Activated naive CD8-positive, alpha-beta T cell treated with anti-CD3 and anti-CD28 coated beads for 36 hours (primary cell): ENCODE measurements at regions not wholly inside any gene's neighbourhood (a gene's known extent, or its start where the extent isn't known, plus 50 kb on each side); places are given as distances from the start of the nearest gene placed in this dataset.
"Not testable (repeated sequence)": the region's sequence is repeated elsewhere in the genome, so short reads cannot be mapped to it uniquely, and the experiment has no call there.

Experiments used
- DNase-seq: peaks from one replicate; pipeline ENCODE4 v3.0.0; 2021
- H3K27ac Mint-ChIP-seq: one replicate; pipeline ENCODE4 v1.8.0; 2022; ENCODE audit warnings: mild to moderate bottlenecking, moderate library complexity, mixed read lengths
- H3K27me3 Mint-ChIP-seq: one replicate; pipeline ENCODE4 v1.8.0; 2022; ENCODE audit warnings: mild to moderate bottlenecking, mixed read lengths
- H3K36me3 Mint-ChIP-seq: one replicate; pipeline ENCODE4 v1.8.0; 2021; ENCODE audit warnings: mild to moderate bottlenecking, mixed read lengths
- H3K4me1 Mint-ChIP-seq: one replicate; pipeline ENCODE4 v1.8.0; 2021; ENCODE audit warnings: mixed read lengths
- H3K4me3 Mint-ChIP-seq: one replicate; pipeline ENCODE4 v1.8.0; 2022; ENCODE audit warnings: mild to moderate bottlenecking, moderate library complexity, mixed read lengths
- H3K9me3 Mint-ChIP-seq: one replicate; pipeline ENCODE4 v1.8.0; 2022; ENCODE audit warnings: mixed read lengths

DNA sequence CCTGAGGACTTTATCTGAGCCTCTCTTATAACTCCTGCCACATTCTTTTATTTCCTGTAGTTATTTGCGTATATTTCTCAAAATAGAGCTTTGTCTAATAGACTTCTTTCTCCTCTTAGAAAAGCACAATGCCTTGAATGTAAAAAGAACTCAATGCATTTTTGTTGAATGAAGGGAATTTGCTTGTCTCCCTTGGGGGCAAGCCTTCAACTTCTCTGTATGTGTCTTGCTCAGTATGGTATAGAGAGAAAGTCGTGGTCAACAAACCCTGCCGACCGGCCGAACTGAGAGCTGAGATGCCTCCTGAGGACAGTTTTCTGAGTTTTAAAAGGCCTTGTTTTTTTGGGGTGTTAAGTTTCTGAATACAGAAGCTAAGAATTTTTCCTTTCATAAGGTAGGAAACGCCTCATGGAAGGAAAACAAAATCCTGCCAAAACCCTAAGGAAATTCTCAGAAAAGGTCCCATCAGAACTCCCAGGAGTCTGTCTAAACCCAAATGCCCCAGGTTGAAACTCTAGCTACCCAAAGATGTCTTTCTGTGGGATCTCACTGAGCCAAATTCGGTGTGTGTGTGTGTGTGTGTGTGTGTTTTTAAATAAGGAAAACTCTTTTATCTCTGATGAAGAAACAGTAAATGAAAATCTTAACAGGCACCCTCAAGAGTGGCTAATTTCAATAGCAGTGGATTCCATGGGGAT lies 136.6 kb downstream of the C12orf75 start:
- Mint-ChIP-seq H3K4me1 (no peaks in the 10 kb centered on the region), H3K9me3 (no peaks in the 10 kb centered on the region), H3K27ac (no peak overlapping the region), H3K4me3 (no peak overlapping the region), H3K36me3 (no peaks in the 10 kb centered on the region), H3K27me3 (peaks cover 6% of the 10 kb centered on the region)
- no peak for DNase-seq

DNA sequence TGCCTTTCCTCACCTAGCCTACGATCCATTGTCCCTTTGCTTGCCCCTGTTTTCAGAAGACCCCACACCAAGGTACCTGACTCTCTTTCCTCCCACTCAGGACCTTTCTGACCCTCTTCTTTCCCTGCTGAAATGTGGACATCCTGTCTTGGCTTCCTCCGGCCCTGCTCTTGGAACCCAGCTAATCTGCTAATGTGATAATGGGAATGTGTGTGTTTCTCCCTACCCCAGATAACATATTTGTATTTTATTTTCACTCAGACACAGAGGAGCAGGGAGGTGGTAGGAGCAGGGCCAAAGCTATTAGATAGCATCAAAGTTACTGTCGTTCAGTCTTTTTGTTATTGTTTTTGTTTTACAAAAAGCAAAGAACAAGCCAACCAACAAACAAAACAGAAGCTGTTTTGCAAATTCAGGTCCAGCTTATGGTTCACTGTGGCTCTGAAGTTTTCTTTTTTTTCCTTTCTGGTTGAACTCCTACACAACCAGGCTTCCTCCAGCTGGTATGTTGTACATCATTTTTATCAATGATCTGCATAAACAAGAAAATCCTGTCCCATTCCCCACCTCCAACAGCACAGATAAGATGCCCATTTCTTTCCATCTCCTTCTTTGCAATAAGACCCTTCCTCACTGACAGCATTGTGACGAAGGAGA lies 137.3 kb downstream of the C12orf75 start:
- Mint-ChIP-seq H3K27me3 (peaks cover 6% of the 10 kb centered on the region), H3K9me3 (no peaks in the 10 kb centered on the region), H3K4me3 (no peak overlapping the region), H3K36me3 (no peaks in the 10 kb centered on the region), H3K27ac (no peak overlapping the region), H3K4me1 (no peaks in the 10 kb centered on the region)
- no peak for DNase-seq

DNA sequence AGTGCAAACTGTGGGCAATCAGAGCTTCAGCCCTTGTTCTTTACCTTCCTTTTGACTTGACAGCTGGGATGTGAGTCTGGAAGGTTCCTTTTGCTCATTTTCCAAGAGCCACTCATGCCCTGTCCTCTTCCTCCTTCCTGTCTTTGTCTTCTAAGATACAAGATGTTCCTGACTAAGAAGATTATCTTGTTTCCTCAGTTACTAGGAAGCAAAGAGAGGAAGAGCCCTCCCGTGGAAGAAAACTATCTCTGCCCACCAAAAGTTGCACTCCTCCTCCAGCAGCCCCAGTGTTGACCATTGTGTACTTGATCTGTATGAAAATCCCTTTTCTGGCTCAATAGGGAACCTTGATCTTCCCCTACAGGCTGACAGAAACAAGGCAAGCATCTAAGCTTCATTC lies 138.0 kb downstream of the C12orf75 start:
- no peak overlapping the region for H3K27ac Mint-ChIP-seq
- no peak for DNase-seq
- no peak overlapping the region for H3K4me3 Mint-ChIP-seq
- H3K9me3 Mint-ChIP-seq, result no peaks in the 10 kb centered on the region
- no peaks in the 10 kb centered on the region for H3K36me3 Mint-ChIP-seq
- peaks cover 6% of the 10 kb centered on the region for H3K27me3 Mint-ChIP-seq
- no peaks in the 10 kb centered on the region for H3K4me1 Mint-ChIP-seq

DNA sequence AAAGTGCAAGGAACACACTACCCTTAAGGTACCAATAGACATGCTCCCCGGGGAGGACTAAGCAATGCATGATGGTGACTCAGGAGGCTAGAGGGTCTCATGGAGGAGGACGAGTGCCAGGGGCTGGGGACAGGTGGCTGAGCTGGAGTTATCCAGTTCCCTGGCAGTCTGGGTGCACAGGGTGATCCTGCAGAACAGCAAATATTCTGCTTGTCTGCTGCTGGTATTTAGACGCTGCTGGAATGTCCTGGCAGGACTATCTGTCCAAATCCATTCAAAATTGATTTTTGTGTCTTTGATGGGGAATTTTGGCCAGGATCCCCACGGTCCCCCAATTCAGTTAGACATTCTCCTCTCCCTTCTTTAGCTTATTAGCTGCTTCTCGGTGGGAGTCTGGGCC lies 138.7 kb downstream of the C12orf75 start:
- Mint-ChIP-seq H3K27me3 (peaks cover 6% of the 10 kb centered on the region), H3K27ac (no peak overlapping the region), H3K36me3 (no peaks in the 10 kb centered on the region), H3K9me3 (no peaks in the 10 kb centered on the region), H3K4me3 (no peak overlapping the region), H3K4me1 (no peaks in the 10 kb centered on the region)
- no peak for DNase-seq

DNA sequence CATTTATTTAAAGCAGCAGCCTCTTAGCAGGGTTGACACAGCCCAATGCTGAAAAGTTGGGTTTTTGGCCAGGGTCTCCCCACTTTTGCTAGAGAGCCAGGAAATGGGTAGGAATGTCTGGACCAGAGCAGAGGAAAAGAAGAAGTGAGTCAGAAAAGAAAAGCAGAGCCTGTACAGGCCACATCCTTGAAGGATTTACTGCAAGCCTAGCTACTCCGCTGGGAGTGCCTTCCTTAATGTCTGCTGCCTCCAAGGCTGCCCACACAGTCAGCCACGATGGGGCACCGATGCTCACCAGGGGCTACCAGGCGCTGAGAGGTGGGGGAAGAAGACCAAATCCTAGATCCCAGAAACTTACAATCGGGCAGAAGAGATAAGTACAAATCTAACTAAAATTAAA lies 139.2 kb downstream of the C12orf75 start:
- H3K27me3 Mint-ChIP-seq, result peaks cover 6% of the 10 kb centered on the region
- H3K4me3 Mint-ChIP-seq, result no peak overlapping the region
- no peak overlapping the region for H3K27ac Mint-ChIP-seq
- H3K9me3 Mint-ChIP-seq, result no peaks in the 10 kb centered on the region
- no peaks in the 10 kb centered on the region for H3K36me3 Mint-ChIP-seq
- H3K4me1 Mint-ChIP-seq, result no peaks in the 10 kb centered on the region
- DNase-seq, result no peak

DNA sequence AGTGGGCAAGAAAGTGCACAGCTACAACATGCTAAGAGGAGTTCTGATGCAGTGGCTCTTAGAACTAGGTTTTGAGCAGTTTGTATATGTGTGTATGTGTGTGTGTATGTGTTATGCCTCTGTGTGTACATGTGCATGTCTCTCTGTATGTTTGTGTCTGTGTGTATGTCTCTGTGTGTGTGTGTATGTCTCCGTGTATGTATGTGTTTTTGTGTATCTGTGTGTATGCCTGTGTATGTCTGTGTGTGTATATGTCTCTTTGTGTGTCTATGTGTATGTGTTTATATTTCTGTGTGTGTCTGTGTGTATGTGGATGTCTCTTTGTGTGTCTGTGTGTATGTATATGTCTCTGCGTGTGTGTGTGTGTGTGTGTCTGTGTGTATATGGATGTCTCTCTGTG lies 139.6 kb downstream of the C12orf75 start:
- no peak overlapping the region for H3K27ac Mint-ChIP-seq
- H3K36me3 Mint-ChIP-seq, result no peaks in the 10 kb centered on the region
- H3K4me1 Mint-ChIP-seq, result no peaks in the 10 kb centered on the region
- H3K4me3 Mint-ChIP-seq, result no peak overlapping the region
- DNase-seq, result no peak
- peaks cover 6% of the 10 kb centered on the region for H3K27me3 Mint-ChIP-seq
- H3K9me3 Mint-ChIP-seq, result no peaks in the 10 kb centered on the region

DNA sequence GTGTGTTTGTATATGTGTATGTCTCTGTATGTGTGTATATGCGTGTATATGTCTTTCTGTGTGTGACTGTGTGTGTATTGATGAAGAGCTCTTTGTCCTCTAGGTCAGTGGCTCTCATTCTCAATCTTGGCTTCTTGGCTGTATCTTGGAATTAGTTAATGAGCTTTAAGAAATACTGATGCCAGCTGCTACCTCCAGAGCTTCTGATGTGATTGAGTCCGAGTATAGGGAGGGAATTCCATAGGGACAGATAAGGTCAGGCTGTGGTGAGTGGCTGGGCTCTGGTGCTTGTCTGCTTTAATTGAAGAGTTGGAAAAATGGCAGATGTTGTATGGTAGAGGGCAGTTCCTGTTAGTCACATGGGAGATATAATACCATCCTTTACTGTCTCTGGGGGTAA lies 140.1 kb downstream of the C12orf75 start:
- DNase-seq, result no peak
- Mint-ChIP-seq H3K36me3 (no peaks in the 10 kb centered on the region), H3K27ac (no peak overlapping the region), H3K9me3 (no peaks in the 10 kb centered on the region), H3K4me1 (no peaks in the 10 kb centered on the region), H3K27me3 (peaks cover 6% of the 10 kb centered on the region), H3K4me3 (no peak overlapping the region)

DNA sequence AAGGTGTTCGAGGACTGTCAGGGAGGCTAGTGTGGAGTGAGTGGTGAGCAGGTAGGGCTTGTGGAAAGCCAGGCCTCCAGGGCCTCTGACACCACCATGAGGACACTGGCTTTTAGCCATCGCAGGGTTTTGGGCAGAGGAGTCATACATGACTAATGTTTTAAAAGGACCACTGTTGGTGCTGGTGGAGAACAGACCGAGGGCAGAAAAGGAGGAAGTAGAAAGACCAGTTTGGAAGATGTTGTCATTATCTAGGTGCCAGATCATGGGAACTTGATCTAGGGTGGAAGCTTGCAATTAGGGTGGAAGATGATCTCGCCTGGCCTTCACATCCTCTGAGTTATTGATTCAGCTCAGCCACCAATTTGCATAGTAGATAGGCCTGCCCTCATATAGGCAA lies 144.2 kb downstream of the C12orf75 start:
- DNase-seq, result no peak
- Mint-ChIP-seq H3K36me3 (no peaks in the 10 kb centered on the region), H3K4me3 (no peak overlapping the region)

DNA sequence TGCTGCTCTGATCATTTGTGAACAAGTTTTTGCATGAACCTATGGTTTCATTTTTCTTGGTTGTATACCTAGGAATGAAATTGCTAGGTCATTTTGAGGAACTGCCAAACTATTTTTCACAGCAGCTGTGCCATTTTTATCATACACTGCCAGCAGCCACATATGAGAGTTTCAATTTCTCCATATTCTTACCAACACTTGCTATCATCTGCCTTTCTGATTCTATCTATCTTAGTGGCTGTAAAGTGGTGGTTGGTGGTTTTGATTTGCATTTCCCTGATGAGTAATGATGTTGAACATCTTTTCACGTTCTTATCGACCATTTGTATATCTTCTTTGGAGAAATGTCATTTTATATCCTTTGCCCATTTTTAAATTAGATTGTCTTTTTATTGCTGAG lies 146.1 kb downstream of the C12orf75 start:
- no peak overlapping the region for H3K27ac Mint-ChIP-seq
- no peak for DNase-seq
- no peaks in the 10 kb centered on the region for H3K27me3 Mint-ChIP-seq
- no peak overlapping the region for H3K4me3 Mint-ChIP-seq
- no peaks in the 10 kb centered on the region for H3K4me1 Mint-ChIP-seq
- no peaks in the 10 kb centered on the region for H3K36me3 Mint-ChIP-seq
- H3K9me3 Mint-ChIP-seq, result no peaks in the 10 kb centered on the region

More for the DNA sequence above, 144.2 kb downstream of the C12orf75 start:
- H3K9me3 Mint-ChIP-seq, result no peaks in the 10 kb centered on the region
- no peak overlapping the region for H3K27ac Mint-ChIP-seq
- H3K4me1 Mint-ChIP-seq, result no peaks in the 10 kb centered on the region
- H3K27me3 Mint-ChIP-seq, result no peaks in the 10 kb centered on the region

DNA sequence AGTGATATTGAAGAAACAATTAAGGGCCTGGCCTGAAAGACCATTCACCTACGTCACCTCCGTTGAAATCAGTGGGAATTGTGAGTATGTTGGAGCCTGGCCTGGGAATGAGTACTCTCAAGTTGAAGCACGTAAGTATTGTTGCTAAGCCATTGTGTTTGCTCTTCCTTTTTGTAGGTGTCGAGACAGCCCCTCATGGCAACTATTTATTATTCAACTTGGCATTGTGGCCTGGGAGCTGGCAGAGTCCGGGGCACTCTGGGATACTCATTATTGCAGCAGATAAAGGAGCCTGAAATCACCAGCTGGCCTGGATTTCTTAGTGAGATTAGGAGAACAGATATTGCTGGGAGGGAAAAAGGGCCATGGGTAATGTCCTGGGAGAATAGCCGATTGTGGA lies 147.4 kb downstream of the C12orf75 start:
- H3K4me1 Mint-ChIP-seq, result no peaks in the 10 kb centered on the region
- no peaks in the 10 kb centered on the region for H3K36me3 Mint-ChIP-seq
- H3K27ac Mint-ChIP-seq, result no peak overlapping the region

DNA sequence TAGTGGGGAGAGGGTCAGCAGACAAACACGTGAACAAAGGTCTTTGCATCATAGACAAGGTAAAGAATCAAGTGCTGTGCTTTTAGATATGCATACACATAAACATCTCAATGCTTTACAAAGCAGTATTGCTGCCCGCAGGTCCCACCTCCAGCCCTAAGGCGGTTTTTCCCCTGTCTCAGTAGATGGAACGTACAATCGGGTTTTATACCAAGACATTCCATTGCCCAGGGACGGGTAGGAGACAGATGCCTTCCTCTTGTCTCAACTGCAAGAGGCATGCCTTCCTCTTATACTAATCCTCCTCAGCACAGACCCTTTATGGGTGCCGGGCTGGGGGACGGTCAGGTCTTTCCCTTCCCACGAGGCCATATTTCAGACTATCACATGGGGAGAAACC lies 148.3 kb downstream of the C12orf75 start:
- not testable (repeated sequence) for DNase-seq, H3K4me3 Mint-ChIP-seq, H3K27ac Mint-ChIP-seq, H3K27me3 Mint-ChIP-seq, H3K4me1 Mint-ChIP-seq, H3K9me3 Mint-ChIP-seq, H3K36me3 Mint-ChIP-seq

More for the DNA sequence above, 147.4 kb downstream of the C12orf75 start:
- DNase-seq, result no peak
- Mint-ChIP-seq H3K9me3 (no peaks in the 10 kb centered on the region), H3K27me3 (no peaks in the 10 kb centered on the region), H3K4me3 (no peak overlapping the region)

DNA sequence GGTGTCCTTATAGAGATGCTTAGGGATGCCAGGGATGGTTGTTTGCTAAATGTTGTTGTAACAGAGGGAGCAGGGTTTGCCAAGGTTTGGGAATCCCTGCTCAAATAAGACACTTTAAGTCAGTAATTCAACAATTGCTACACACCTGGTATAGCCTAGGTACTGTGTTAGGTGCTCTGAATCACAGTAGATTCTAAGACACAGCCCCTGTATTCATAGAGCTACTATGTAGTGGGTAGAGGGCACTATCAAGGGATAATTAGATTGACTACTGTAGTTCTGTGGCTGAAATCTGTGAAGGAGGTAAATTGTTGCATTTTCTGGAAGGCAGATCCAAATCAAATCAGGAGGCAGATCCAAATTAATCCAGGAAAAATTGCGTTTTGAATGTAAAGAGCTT lies 149.2 kb downstream of the C12orf75 start:
- no peak for DNase-seq

DNA sequence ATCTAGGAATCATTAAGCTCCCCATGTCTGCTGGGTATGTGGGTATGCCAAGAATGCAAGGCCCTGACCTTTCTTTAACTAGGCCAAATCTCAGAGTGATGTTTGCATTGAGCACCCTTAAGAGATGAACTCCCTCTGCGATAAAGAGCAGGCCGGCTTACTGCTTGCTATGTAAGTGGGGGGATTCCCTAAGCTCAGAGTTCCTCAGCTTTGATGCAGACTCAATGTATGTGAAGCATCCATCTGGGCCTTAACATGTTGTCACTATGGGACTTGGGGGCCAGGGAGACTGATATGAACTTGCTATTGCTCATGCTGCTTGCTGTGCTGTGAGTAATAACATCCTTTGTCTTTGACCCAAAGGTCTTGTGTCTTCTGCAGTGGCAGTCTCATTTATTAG lies 149.7 kb downstream of the C12orf75 start:
- Mint-ChIP-seq H3K27ac (no peak overlapping the region), H3K27me3 (no peaks in the 10 kb centered on the region), H3K4me3 (no peak overlapping the region), H3K4me1 (no peaks in the 10 kb centered on the region), H3K9me3 (no peaks in the 10 kb centered on the region), H3K36me3 (no peaks in the 10 kb centered on the region)
- no peak for DNase-seq

More for the DNA sequence above, 149.2 kb downstream of the C12orf75 start:
- Mint-ChIP-seq H3K27ac (no peak overlapping the region), H3K4me1 (no peaks in the 10 kb centered on the region), H3K9me3 (no peaks in the 10 kb centered on the region), H3K36me3 (no peaks in the 10 kb centered on the region), H3K27me3 (no peaks in the 10 kb centered on the region), H3K4me3 (no peak overlapping the region)

DNA sequence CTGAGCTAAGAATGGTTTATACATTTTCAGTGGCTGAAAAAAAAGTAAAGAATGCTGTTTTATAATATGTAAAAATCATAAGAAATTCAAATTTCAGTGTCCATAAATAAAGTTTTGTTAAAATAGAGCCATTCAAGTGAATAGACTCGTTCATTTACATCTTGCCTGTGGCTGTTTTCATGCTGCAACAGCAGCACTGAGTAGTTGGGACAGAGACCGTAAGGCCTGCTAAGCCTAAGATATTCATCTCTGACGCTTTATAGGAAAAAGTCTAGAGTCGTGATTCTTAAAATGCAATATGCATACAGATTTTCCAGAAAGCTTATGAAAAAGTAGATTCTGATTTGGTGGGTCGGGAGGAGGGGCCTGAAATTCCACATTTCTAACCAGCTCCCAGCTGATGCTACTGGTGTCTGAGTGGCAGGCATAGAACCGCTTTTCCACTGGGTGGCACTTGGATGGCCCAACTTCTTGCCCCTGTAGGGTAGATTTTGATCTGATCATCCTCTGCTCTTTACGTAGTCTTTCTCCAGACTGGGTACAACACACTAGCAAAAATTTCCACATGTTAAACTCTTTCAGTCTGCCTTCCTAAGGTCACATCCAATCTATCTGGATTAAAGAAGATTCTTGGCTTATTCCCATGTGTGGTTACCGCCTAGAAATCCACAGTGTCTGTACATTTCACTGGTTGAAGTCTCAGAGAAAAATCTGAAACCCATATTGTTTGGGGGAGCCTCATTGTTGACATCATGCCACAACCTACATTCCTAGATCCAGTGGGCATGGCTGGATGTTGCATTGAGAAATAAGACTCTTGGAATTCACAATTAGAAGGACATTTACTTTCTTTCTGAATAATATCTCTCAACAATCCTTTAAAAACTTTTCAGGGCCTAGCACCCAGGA lies 151.2 kb downstream of the C12orf75 start:
- Mint-ChIP-seq H3K27ac (no peak overlapping the region), H3K4me1 (no peaks in the 10 kb centered on the region), H3K27me3 (no peaks in the 10 kb centered on the region), H3K4me3 (no peak overlapping the region), H3K36me3 (no peaks in the 10 kb centered on the region), H3K9me3 (no peaks in the 10 kb centered on the region)
- no peak for DNase-seq

DNA sequence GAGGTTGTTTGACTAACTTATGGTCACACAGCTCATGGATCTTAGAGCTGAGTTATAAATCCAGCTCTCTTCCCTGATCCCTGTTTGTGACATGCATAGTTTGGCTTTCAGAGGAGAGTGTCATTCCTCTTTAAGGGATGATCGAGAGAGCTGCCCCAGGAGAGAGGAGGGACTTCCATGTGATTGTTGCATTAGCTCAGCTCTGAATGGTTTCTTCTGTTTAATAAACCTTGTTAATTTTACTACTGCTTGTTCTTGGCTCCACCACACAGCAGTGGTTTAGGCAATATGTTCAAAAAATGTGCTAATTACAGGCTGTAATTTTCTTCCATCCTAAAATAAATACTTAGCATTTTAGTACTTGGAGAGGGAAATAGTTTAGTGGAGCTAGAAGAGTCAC lies 152.5 kb downstream of the C12orf75 start:
- no peak overlapping the region for H3K4me3 Mint-ChIP-seq
- H3K9me3 Mint-ChIP-seq, result no peaks in the 10 kb centered on the region
- H3K4me1 Mint-ChIP-seq, result no peaks in the 10 kb centered on the region
- H3K27me3 Mint-ChIP-seq, result no peaks in the 10 kb centered on the region
- no peak overlapping the region for H3K27ac Mint-ChIP-seq
- DNase-seq, result no peak
- no peaks in the 10 kb centered on the region for H3K36me3 Mint-ChIP-seq
